ENCODE measurements at regions not wholly inside any gene's neighbourhood (a gene's known extent, or its start where the extent isn't known, plus 50 kb on each side); places are given as distances from the start of the nearest gene placed in this dataset.
"Not testable (repeated sequence)": the region's sequence is repeated elsewhere in the genome, so short reads cannot be mapped to it uniquely, and the experiment has no call there.

DNA sequence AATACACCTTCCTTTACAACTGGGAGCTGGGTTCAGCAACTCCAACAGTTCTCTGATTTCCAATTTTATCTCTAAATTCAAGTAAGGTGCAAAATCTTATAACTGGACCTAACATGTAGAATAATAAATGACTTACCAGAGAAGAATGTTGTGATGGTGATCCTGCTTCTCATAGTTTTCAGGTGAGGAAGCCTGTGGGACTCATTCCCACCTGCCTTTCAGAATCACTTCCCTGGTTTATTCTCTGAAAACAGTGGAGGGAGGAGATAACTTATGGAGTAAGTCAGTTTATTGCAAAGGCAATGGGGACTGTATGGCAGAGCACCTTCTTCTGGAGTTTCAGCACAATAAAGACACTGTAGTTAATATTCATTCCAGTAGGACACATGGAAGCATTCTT, 1188.2 kb upstream of the FAM98A start:
- DNase-seq: no peak

DNA sequence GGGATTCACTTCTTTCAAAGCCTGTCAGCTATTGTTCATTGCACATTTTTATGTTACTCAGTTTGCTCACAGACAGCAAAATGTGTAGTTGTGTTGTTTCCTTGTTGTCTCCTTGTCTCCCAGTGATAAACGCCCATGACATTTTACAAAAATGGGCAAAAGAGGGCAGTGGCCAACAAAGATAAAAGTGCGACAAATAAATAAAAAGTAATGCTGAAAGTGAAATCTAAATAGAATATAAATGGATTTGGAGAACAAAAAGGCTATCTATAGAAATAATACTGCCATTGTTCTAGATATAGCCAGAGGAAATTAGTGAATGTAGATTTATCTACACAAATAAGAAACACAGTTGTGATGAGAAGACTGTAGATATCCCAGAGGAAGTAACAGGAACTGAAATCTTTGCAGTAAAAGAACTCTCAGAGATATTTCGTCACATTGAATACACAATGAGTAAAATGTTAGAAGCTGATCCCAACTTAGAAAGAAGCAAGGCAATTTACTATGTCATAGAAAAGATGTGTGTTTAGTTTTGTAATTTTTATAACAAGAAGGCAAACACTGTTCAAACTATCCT, 1186.2 kb upstream of the FAM98A start:
- DNase-seq: no peak

DNA sequence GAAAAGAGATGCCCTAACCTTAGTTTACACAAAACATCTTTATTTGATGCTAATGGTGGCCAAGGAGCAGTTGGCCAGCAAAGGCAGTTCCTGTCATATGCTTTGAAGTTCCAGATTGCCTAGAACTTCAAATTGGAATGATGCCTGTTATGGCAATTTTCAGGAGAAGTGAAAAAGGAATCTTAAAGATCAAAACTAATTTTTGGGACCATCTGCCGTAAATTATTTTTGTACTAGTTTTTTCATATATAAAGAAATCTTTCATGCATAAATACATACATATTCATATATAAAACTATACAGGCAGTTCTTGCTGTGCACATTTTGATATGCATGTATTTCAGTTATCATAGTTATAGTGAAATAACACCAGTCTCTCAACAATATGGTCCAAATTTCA, 1185.6 kb upstream of the FAM98A start:
- no peak for DNase-seq

DNA sequence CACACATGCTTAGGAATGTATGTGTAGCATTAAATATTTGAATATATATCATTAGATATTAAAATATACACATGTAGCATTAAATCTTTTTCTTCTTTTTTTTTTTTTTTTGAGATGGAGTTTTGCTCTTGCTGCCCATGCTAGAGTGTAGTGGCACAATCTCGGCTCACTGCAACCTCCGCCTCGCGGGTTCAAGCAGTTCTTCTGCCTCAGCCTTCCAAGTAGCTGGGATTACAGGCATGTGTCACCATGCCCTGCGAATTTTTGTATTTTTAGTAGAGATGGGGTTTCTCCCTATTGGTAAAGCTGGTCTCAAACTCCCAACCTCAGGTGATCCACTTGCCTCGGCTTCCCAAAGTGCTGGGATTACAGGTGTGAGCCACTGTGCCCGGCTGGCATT, 1151.6 kb upstream of the FAM98A start:
- DNase-seq: not testable (repeated sequence)

DNA sequence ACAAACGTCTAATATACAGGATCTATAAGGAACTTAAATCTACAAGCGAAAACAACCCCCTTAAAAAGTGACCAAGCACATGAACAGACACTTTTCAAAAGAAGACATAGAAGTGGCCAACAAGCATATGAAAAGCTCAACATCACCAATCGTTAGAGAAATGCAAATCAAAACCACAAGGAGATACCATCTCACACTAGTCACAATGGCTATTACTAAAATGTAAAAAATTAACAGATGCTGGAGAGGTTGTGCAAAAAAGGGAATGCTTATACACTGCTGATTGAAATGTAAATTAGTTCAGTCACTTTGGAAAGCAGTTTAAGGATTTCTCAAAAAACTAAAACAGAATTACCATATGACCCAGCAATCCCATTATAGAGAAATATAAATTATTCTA, 1148.5 kb upstream of the FAM98A start:
- no peak for DNase-seq

DNA sequence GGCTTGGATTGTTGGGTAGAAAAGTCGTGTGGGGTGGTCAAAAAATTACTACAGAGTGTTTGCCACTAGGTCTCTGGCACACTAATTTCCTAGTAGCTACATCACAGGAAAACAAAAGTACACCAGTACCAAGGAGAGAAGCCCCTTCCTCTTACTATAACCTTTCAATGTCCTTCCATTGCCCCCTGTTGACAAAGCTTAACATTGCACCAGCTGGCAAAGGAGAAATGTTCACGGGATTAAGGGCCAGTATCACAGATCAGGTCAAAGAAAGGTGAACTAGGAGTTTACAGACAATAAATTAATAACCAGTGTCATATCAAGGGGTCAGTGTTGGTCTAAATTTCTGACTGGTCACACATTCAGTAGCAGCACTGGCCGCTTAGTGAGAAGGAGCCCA, 1139.6 kb upstream of the FAM98A start:
- DNase-seq: no peak

DNA sequence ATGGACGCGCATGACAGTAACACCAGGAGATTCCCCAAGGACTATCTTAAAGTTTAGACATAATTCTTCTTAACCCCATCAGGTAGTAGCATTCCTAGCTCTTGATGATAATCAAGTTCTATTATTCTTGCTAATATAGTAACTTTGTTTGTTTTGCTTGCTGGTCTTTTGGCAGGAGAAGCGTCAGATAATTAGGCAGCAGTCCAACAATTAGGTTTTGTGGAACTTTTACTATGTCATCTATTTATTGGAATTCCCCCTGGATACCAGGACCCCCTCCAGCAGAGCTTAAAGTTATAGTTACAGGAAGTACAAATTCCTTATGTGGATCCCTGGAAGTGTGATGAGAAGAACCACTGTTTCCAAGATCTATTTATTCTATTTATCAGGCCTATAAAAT, 1138.0 kb upstream of the FAM98A start:
- DNase-seq: no peak

DNA sequence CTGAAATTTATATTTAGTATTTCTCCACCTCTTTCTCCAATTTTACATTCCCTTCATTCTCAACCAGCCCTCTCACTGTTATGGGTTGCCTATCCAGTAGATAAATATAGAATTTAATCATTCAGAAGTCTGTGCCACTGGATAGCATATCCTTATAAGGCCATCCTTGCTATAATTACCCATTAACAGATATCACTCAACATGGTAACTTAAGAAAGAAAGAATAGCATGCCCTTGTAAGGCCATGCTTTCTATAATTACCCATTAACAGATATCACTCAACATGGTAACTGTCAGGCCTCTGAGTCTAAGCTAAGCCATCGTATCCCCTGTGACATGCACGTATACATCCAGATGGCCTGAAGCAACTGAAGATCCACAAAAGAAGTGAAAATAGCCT, 1137.4 kb upstream of the FAM98A start:
- DNase-seq: no peak

DNA sequence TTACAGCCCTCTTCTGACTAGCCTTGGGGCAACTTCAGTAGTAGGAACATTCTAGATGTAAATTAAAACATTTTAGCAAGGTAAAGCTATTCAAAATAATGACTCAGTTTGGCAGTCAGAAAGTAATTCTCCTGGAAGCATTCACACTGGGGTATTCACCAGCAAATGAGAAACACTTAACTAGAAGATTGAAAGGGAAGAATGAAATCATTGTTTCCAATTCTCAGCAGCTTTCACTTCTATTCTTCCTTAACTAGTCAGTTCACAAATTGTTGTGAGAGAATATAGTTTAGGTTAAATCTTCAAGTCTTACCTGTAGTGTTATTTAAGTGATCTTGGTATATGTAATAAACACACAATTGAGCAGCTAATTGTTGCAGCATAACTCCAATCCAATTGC, 1135.6 kb upstream of the FAM98A start:
- no peak for DNase-seq

DNA sequence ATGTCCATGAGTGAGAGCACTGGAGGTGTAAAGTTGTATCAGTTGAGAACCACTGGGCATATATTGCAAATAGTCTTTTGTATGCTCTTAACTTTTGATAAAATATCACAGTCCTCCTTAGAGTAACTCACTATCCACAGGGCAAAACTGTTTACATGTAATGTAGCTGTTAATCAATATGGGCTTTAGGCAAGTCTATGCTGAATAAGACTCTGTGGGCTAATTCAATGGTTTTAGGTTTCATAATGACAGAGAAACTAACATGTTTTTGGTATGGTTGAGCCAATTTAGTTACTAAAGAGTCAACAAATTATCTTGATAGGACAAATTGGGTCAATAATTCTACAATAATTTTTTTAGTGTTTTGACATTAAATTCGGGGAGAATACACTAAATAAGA, 1134.9 kb upstream of the FAM98A start:
- no peak for DNase-seq

DNA sequence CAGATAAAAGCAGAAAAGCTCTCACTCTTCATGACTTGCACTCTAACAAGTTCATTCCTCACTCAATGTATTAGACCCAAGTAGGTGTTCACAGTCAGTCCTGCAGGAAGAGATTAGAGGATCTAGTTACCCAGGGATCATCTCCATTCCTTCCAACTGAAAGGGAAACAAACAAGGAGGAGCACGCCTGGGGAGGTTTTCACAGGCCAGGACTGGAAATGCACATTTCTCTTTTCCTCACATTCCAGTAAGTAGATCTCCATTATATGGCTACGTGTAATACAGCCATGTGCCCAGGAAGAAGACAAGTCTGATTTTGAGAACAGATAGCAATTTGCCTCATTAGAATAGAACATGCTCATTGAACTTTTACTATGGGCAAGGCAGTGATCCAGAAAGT, 1132.2 kb upstream of the FAM98A start:
- no peak for DNase-seq

DNA sequence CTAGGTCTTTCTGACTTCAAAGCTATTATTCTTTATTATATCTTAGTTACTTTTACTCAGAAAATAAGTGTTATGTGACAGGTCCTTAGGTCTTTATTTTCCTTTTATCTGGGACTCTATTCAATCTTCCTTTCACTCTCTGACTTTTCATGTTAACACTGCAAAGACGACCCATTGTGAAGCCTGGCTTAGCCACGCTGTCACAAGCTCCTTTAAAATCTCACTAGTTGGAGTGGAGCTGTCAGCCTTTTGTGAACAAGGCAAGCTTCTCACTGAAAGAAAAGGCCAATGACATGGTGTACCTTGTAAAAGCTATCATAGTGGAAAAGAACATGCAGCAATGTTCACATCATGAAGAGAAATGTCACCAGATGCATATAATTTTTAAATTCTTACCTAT, 1130.7 kb upstream of the FAM98A start:
- no peak for DNase-seq

DNA sequence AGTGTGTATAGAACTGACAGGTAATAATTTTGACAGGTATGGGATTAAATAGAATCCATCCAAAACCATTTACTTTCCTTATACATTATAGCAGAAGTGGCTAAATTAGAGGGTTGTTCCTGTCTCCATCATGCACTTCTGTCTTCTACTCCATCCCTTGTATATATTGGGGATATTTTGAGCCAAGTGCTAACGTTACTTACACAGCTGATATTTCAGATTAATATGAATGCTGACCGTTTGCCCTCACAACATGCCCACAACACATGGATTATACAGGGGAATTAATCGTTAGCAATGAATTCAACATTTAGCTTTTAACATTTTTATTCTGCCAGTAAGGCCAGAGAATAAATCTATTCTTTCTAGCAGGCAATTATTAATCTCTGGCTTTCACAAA, 1125.0 kb upstream of the FAM98A start:
- no peak for DNase-seq

DNA sequence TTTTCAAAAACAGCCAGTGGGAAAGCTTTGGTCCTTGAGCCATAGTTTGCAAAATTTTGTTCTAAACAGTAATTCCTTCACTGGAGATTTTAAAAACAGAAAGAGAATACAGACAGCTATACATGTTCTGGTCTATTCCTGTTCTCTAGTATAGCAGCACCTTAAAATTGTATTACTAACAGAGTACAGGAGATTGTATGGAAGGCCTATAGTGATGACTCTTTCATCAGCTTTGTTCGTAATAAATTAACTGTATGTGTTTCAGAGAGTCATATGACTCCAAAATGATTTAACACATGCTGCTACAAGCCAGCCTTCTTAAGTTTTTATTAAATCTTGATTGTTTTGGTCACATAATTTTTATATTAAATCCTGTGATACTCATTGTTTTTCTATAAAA, 1124.6 kb upstream of the FAM98A start:
- no peak for DNase-seq

DNA sequence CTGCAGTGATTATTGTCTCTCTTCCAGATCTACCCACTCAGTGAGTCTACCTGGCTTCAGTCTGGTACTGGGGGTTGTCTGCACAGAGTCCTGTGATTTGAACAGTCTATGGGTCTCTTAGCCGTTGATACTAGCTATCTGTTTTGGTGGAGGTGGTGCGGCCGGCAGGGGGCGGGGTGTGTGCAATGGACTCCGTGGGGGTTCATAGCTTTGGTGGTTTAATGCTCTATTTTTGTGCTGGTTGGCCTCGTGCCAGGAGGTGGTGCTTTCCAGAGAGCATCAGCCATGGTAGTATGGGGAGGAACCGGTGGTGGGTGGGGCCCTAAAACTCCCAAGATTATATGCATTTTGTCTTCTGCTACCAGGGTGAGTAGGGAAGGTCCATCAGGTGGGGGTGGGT, 1120.1 kb upstream of the FAM98A start:
- DNase-seq: no peak

DNA sequence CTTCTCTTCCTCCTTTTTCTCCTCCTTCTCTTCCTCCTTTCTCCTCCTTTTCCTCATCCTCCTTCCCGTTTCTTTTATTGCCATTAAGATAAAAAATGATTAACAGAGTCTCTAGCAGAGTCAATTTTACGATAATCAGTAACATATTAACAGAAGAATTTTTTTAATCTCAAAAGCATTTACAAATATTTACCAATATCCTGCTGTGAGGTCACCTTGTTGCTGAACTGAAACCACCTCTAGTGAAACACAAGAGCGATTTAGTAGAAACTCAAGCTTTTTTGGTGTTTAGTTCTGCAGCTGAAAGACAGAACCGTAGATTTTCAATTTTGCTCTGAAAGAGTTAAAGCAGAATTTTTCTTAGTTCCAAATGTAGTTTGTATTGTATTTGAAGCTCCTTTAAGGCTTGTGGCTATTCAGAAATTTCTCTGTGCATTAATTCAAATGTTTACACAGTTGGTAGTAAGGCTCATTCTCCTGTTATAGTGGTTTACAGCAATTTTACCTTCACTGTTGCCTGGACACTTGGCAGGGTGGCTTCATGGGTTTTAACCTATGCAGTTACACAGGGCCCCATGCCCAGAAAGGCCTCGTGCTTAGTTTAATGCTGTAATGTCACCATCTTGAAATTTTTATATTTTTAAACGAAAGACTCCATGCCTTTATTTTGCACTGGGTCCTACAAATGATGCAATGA, 1106.6 kb upstream of the FAM98A start:
- no peak for DNase-seq

DNA sequence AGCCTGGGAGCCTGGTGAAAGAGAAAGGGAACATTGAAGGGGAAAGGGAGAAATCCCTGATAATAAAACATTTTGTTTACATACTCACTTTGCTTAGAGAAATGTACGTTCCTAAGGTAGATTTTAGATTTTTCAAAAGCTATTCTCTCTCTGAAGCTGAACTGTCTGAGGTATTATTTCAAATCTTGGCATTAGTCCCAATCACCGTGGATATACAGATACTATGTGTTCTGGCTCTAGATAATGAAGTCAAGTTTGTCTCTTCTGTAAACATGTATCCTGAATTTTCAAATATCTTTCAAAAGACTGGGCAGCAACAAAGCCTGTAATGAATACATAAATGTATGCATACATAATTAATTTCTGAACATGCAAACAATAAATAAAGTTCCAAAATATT, 1104.2 kb upstream of the FAM98A start:
- DNase-seq: no peak

DNA sequence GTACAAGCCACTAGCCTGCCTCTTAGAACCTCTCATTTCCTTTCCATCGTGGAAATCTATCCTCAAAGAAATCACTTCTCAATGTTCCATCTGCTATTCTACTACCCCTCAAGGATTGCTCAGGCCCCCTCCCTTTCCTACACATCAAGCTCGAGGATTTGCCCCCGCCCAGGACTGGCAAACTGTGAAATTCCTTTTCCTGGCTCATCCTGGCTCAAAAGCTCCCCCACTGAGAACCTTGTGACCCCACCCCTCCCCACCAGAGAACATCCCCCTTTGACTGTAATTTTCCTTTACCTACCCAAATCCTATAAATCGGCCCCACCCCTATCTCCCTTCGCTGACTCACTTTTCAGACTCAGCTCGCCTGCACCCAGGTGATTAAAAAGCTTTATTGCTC, 1103.3 kb upstream of the FAM98A start:
- not testable (repeated sequence) for DNase-seq

DNA sequence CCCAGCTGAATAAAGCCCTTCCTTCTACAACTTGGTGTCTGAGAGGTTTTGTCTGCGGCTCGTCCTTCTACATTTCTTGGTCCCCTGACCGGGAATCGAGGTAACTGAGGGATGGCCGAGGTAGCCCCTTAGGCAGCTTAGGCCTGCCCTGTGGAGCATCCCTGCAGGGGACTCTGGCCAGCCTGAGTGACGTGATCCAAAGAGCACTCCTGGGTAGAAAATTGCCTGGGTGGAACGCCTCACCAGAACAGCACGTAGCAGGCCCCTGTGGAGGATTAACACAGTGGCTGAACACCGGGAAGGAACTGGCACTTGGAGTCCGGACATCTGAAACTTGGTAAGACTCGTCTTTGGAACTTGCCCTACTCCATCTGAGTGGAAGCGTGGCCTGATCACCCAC, 1078.5 kb upstream of the FAM98A start:
- not testable (repeated sequence) for DNase-seq

DNA sequence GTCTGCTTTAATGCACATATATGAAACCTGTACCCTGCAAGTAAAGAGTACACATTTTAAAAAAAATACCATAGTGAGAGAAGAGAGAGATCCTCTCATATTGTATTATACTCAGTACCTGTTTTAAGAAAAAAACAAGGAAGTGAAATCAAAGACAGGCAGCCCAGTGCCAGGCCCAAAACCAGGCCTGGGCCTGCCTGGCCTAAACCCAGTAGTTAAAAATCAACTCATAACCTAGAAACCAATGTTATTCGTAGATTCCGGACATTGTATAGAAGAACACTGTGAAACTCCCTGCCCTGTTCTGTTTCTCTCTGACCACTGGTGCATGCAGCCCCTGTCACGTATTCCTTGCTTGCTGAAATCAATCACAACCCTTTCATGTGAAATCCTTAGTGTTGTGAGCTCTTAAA, 1078.0 kb upstream of the FAM98A start:
- DNase-seq: not testable (repeated sequence)

DNA sequence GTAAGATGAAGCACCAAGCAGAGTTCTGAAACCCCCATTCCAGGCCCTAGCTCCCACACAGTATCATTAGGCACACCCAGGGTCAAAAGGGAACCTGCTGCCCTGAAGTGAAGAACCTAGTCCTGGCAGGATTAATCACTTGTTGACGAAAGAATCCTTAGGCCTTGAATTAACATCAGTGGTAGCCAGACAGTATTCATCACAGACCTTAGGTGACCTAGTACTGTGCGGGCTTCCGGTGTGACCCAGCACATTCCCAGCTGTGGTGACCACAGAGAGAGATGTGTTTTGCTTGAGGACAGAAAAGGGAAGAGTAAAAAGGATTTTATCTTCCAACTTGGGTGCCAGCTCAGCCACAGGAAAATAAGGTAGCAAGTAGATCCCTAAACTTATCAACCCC, 1071.4 kb upstream of the FAM98A start:
- DNase-seq: no peak

DNA sequence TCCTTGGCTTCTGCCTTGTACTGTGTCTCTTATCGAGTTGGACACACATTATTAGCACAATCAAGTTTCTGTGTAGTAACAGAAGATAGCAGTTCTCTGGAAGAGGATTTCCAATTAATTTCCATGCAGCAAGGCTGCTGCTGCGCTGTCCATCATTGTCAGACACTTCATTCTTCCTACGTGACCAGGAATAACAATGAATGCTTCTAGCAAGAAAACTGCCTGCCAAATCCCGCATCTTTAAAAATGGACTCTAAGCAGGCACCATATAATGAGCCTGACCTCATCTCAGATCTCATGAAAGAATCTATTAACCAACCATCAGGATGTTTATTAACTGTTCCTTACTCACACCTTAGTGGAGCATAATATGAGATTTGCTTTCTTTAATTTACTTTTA, 1067.7 kb upstream of the FAM98A start:
- no peak for DNase-seq

DNA sequence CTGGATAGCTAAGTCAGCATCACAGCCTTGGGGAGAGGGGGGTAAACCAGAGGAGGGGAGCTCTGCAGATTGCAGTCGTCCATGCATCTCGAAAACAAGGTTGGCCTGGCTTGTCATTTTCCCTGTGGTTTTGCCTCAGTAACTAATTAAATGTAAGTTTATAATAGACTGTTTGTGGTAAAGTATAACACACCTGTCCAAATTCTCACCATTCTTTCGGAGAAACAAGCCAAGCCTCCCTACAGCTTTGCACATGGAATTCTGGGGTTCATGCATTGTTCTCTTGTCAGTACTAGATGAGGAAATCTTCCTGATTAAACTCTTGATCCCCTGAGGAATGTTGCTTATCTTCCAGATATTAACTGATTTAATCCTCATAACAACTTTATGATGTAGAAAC, 1065.2 kb upstream of the FAM98A start:
- DNase-seq: no peak

DNA sequence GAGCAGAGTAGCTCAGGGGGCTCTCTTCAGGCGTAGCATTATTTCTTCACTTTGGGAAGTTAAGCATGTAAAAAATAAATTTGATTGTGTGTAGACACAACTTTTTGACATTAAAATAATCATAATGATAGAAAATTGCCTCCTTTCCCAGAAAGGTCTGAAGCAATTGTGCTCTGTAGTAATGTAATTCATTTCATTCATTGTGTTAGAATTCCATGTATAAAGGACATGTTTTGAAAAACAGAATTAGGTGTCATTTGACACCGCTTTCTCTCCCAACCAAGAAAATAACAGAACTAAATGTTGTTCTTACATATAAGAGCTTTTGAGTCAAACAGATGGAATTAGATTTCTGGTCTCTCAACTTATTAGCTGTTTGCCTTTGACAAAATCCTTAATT, 1064.2 kb upstream of the FAM98A start:
- DNase-seq: no peak

DNA sequence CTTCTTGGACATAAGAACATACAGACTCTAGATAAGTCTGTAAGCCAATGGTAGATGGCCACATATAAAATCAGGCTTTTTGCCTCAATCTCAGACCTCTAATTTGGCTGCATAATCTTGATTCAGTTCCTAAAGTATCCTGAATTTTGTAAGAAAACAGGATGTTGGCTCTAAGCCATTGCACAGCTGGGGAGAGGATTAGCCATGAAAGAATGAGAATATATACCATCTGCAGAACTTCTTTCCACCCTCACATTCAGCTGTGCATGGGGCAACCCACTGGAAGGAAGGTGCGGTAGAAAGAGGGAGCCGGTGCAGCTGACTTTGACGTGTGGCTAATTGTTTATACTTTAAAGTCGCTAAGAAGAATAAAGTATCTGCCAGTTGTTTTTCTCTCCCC, 1061.6 kb upstream of the FAM98A start:
- DNase-seq: no peak

Measured in NCI-H1930 (cell line).